PC-9 (cell line): ENCODE measurements at regions not wholly inside any gene's neighbourhood (a gene's known extent, or its start where the extent isn't known, plus 50 kb on each side); places are given as distances from the start of the nearest gene placed in this dataset.

Experiments used
- EZH2 ChIP-seq: fragments of 200-600 bp; sonication (generic); IDR thresholded peaks from 2 replicates; pipeline ENCODE4 v1.8.0; 2017; ENCODE audit warnings: antibody characterized with exemption, low read depth
- TF ChIP-seq, protein P1 (sequence below): fragments of 200-600 bp; sonication (generic); conservative IDR thresholded peaks from 2 replicates; pipeline ENCODE4 v1.6.1; 2017; ENCODE audit warnings: mixed run types, antibody characterized with exemption, mild to moderate bottlenecking, moderate library complexity

- TF ChIP-seq, protein P1, sequence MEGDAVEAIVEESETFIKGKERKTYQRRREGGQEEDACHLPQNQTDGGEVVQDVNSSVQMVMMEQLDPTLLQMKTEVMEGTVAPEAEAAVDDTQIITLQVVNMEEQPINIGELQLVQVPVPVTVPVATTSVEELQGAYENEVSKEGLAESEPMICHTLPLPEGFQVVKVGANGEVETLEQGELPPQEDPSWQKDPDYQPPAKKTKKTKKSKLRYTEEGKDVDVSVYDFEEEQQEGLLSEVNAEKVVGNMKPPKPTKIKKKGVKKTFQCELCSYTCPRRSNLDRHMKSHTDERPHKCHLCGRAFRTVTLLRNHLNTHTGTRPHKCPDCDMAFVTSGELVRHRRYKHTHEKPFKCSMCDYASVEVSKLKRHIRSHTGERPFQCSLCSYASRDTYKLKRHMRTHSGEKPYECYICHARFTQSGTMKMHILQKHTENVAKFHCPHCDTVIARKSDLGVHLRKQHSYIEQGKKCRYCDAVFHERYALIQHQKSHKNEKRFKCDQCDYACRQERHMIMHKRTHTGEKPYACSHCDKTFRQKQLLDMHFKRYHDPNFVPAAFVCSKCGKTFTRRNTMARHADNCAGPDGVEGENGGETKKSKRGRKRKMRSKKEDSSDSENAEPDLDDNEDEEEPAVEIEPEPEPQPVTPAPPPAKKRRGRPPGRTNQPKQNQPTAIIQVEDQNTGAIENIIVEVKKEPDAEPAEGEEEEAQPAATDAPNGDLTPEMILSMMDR: no peak
- TF ChIP-seq EZH2: no peak
Measured at GRCh38 chr2:166592750-166593149, 98.7 kb upstream of the SCN7A start.
